ENCODE measurements at regions not wholly inside any gene's neighbourhood (a gene's known extent, or its start where the extent isn't known, plus 50 kb on each side); places are given as distances from the start of the nearest gene placed in this dataset.
"Not testable (repeated sequence)": the region's sequence is repeated elsewhere in the genome, so short reads cannot be mapped to it uniquely, and the experiment has no call there.

DNA sequence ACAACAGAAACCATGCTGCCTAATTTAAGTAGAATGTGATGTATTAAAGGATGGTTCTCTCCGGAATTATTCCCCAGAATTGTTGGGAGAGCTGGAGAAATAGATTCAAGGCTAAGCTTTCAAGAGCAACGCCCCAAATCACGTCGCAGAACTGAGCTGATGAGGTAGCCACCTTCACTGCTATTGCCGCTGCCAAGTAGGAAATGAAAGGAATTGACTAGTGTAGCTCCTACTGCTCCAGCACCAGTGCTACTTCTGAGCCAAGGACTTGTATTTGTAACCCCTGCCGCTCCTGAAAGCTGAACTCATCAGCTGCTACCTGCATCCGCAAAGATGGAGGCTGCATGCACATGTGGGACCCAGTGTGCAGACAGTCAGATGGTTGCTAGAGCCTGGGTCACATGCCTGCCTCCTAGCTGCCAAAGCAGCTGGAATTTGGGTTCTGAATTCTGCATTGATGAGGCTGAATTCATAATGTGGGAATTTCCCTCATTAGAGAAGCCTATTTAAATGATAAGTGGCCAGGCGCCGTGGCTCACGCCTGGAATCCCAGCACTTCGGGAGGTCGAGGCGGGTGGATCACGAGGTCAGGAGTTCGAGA is 173.9 kb downstream of the PDGFRA start:
- no peak for DNase-seq (ENCODE audit: low read depth)
- no peak overlapping the region for H3K4me3 ChIP-seq (ENCODE audit: low read length)
- TF ChIP-seq, protein P1, sequence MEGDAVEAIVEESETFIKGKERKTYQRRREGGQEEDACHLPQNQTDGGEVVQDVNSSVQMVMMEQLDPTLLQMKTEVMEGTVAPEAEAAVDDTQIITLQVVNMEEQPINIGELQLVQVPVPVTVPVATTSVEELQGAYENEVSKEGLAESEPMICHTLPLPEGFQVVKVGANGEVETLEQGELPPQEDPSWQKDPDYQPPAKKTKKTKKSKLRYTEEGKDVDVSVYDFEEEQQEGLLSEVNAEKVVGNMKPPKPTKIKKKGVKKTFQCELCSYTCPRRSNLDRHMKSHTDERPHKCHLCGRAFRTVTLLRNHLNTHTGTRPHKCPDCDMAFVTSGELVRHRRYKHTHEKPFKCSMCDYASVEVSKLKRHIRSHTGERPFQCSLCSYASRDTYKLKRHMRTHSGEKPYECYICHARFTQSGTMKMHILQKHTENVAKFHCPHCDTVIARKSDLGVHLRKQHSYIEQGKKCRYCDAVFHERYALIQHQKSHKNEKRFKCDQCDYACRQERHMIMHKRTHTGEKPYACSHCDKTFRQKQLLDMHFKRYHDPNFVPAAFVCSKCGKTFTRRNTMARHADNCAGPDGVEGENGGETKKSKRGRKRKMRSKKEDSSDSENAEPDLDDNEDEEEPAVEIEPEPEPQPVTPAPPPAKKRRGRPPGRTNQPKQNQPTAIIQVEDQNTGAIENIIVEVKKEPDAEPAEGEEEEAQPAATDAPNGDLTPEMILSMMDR (conservative IDR thresholded peaks at IDR 0.05; ENCODE audit: low read depth, low read length): no peak

DNA sequence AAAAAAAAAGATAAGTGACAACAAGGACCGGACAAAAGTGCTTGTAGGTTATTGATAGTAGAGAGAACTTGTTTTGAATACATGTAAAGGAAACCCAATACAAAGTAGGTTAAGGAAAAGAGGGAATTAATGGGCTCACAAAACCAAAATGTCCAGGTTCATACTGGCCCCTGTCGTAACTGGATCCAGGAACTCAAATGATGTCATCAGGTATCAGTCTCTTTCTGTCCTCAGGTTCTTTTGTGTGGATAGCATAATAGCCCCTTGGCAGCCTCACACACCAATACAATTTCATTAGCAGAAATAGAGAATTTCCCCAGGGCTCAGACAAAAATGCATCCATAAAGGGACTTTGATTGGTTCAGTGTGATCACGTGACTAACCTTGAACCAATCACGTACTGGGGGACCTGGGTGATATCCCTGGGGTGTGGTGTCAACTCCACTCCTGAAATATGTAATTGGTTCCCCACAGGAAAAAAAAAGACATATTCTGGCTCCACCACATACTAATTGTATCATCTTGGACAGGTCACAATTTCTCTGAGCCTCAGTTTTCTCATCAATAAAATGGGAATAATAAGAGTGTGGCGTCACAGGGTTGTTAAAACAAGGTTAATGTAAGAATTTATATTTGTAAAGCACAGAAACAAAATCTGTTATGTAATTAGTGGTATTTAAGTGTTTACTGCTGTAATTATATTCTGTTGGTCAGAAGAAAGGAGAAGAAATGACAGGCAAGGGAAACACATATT is 174.8 kb downstream of the PDGFRA start:
- no peak for DNase-seq (ENCODE audit: low read depth)
- H3K4me3 ChIP-seq (ENCODE audit: low read length): no peak overlapping the region
- TF ChIP-seq, protein P1 (conservative IDR thresholded peaks at IDR 0.05; ENCODE audit: low read depth, low read length): no peak

DNA sequence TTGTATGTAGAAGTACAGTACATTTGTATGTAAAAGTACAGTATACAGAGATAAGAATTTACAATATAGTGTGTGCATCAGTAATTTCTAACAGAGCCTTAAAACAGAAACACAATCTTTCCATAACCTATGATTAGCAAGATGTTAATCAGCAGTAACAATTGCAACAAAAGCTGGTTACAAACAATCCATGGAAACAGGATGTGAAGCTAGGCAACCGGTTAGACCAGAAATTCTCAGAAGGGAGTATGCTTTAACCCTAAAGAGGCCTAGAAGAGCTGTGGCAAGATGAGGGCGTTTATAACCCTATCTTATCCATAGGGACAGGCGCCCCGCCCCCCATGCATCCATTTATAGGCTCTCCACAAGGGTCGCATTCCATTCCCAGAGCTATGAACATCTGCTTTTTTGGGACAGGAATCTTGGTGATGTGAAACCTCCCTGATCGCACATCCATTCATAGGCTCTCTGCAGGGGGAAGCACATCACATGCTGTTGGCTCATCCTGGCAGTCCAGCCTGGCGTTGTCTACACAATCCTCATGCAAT is 180.3 kb downstream of the PDGFRA start:
- not testable (repeated sequence) for H3K4me3 ChIP-seq (ENCODE audit: low read length); DNase-seq (ENCODE audit: low read depth)

DNA sequence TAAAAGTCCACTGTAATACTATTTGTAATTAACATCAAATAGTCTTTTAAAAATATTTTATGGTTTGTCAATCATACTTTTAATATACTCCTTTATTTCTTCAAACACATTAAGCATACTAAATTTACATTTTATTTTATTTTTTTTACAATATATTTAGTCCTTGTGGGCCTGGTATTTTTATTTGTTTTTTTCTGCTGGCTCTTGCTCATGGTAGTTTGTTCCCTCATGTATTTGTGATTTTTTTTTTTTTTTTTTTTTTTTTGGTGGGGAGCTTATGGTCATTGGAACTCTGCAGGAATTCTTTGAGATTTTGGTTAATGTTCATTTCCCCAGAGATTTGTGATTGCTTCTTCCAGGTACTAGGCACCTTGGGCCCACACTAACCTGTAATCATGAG is 185.5 kb downstream of the PDGFRA start:
- no peak for DNase-seq (ENCODE audit: low read depth)
- TF ChIP-seq, protein P1 (conservative IDR thresholded peaks at IDR 0.05; ENCODE audit: low read depth, low read length): no peak
- no peak overlapping the region for H3K4me3 ChIP-seq (ENCODE audit: low read length)

DNA sequence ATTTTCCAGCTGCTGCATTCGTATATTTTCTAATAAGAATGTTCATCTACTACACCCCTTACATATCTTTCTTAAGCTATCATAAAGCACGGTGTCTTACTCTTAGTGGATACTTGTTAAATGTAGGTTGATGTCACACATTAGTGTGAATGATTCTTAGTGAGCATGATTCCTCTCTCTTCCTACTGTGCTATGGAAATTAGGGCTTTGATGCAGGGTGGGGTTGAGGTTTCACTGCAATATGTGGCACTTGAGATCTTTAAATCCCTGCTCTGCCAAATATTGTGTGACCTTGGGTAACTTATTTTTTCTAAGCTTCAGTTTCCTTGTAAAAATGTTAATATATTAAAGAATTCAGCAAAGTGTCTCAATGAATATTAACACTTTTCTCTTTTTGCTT is 188.4 kb downstream of the PDGFRA start:
- TF ChIP-seq, protein P1 (conservative IDR thresholded peaks at IDR 0.05; ENCODE audit: low read depth, low read length): no peak
- no peak overlapping the region for H3K4me3 ChIP-seq (ENCODE audit: low read length)
- no peak for DNase-seq (ENCODE audit: low read depth)

DNA sequence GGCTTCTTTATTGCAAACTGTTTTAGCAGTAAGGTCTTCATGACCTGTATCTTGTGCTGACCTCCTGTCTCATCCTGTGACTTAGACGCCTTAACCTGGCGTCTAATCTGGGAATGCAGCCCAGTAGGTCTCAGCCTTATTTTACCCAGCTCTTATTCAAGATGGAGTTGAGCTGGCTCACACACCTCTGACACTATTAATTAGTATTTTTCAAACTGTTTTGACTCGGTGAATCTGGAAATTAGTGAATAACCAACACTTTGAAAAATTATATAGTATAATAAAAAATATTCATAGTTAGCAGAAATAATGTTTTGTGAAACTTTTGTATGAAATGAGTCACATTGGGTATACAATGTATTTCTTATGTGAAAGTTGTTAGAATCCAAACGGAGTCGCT is 189.4 kb downstream of the PDGFRA start:
- TF ChIP-seq, protein P1 (conservative IDR thresholded peaks at IDR 0.05; ENCODE audit: low read depth, low read length): no peak
- H3K4me3 ChIP-seq (ENCODE audit: low read length): no peak overlapping the region
- DNase-seq (ENCODE audit: low read depth): no peak

DNA sequence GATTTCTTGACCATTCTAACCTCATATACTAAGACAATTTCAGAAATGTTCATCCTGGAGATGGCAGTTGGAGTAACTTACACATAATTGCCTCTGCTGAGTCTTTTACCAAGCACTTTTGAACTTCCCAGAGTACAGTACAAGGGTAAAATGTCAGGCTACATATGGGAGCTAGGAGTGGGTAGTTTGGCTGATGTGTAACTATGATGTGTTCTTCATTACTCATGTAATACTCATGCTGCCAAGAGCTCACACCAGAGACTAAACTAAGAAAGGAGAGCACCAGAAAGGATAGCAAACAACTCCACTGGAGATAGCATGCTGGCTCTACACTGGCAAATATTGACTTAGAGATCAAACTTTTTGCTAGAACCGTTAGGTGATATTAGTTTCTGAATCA is 194.0 kb downstream of the PDGFRA start:
- no peak for DNase-seq (ENCODE audit: low read depth)
- H3K4me3 ChIP-seq (ENCODE audit: low read length): no peak overlapping the region
- TF ChIP-seq, protein P1 (conservative IDR thresholded peaks at IDR 0.05; ENCODE audit: low read depth, low read length): no peak

Measured in retinal pigment epithelial cell (primary cell).